Naive thymus-derived CD4-positive, alpha-beta T cell (primary cell): ENCODE measurements at regions not wholly inside any gene's neighbourhood (a gene's known extent, or its start where the extent isn't known, plus 50 kb on each side); places are given as distances from the start of the nearest gene placed in this dataset.

Source experiments
- ATAC-seq: fragments of 150-1000 bp; cut with Tn5 transposase; 2 replicates; pipeline ENCODE4 v1.10.0; 2021; ENCODE audit warnings: mild to moderate bottlenecking, moderate library complexity
- CTCF ChIA-PET: fragments of 350-600 bp; sonication (Branson Sonifier 250); formaldehyde crosslinking; loops from one replicate; lab custom pipeline; 2021; ENCODE audit warnings: antibody characterized with exemption; lab: Charles Lee
- POLR2A ChIA-PET: fragments of 350-600 bp; sonication (Branson Sonifier 250); formaldehyde crosslinking; loops from one replicate; lab custom pipeline; 2021; ENCODE audit warnings: antibody characterized with exemption, inconsistent platforms; lab: Charles Lee
- DNase-seq, 9 donors: peaks; one replicate each; pipeline versions ENCODE4 v3.0.0 to v3.0.0-alpha.2; 2020 to 2022; ENCODE audit warnings: mixed read lengths in 1 of 9
- H3K27ac ChIP-seq: one replicate; pipeline ENCODE4 v1.7.0; 2013; ENCODE audit warnings: mild to moderate bottlenecking, low read depth, low read length, moderate library complexity
- H3K27me3 ChIP-seq, 2 donors: one replicate each; pipeline ENCODE4 v1.7.0; 2013; ENCODE audit warnings: low read length in 2 of 2, mild to moderate bottlenecking in 2 of 2, moderate library complexity in 2 of 2; ENCODE audit not compliant: control insufficient read depth in 2 of 2, insufficient read depth in 2 of 2
- H3K36me3 ChIP-seq, 3 experiments: 1 replicate in 2 of 3; 2 replicates in 1 of 3; pipeline ENCODE4 v1.7.0; 2013; ENCODE audit warnings: low read length in 3 of 3, mild to moderate bottlenecking in 3 of 3, moderate library complexity in 1 of 3; ENCODE audit not compliant: insufficient read depth in 3 of 3, control insufficient read depth in 2 of 3
- H3K4me1 ChIP-seq, 2 donors: one replicate each; pipeline ENCODE4 v1.7.0; 2013; ENCODE audit warnings: low read length in 2 of 2, mild to moderate bottlenecking in 2 of 2, moderate library complexity in 1 of 2; ENCODE audit not compliant: control insufficient read depth in 2 of 2, insufficient read depth in 2 of 2
- H3K4me3 ChIP-seq: 2 replicates; pipeline ENCODE4 v1.7.0; 2013; ENCODE audit warnings: mild to moderate bottlenecking, low read length
- H3K9me3 ChIP-seq, 3 experiments: 1 replicate in 2 of 3; 2 replicates in 1 of 3; pipeline ENCODE4 v1.7.0; 2013; ENCODE audit warnings: low read length in 3 of 3; ENCODE audit not compliant: control insufficient read depth in 2 of 3
- H3K27ac Mint-ChIP-seq, 9 donors: one replicate each; pipeline ENCODE4 v1.8.0; 2020 to 2022; ENCODE audit warnings: mixed read lengths in 9 of 9, mild to moderate bottlenecking in 8 of 9, moderate library complexity in 5 of 9, inconsistent platforms in 2 of 9
- H3K27me3 Mint-ChIP-seq, 5 donors: one replicate each; pipeline ENCODE4 v1.8.0; 2021 to 2022; ENCODE audit warnings: mixed read lengths in 5 of 5, mild to moderate bottlenecking in 1 of 5
- H3K36me3 Mint-ChIP-seq, 5 donors: one replicate each; pipeline ENCODE4 v1.8.0; 2020 to 2022; ENCODE audit warnings: mixed read lengths in 5 of 5, mild to moderate bottlenecking in 3 of 5, inconsistent platforms in 1 of 5
- H3K4me1 Mint-ChIP-seq, 7 donors: one replicate each; pipeline ENCODE4 v1.8.0; 2020 to 2022; ENCODE audit warnings: mixed read lengths in 7 of 7, mild to moderate bottlenecking in 3 of 7, inconsistent platforms in 1 of 7
- H3K4me3 Mint-ChIP-seq, 10 donors: one replicate each; pipeline ENCODE4 v1.8.0; 2020 to 2022; ENCODE audit warnings: mild to moderate bottlenecking in 10 of 10, mixed read lengths in 10 of 10, moderate library complexity in 6 of 10, inconsistent platforms in 2 of 10
- H3K9me3 Mint-ChIP-seq, 11 donors: one replicate each; pipeline ENCODE4 v1.8.0; 2020 to 2022; ENCODE audit warnings: mixed read lengths in 11 of 11, mild to moderate bottlenecking in 4 of 11, inconsistent platforms in 1 of 11, moderate library complexity in 1 of 11
- intact Hi-C, 2 donors: fragments of 100-400 bp; cut with micrococcal nuclease; formaldehyde crosslinking; loops; one replicate each; pipeline ENCODE4 v1.15.1; 2023

DNA sequence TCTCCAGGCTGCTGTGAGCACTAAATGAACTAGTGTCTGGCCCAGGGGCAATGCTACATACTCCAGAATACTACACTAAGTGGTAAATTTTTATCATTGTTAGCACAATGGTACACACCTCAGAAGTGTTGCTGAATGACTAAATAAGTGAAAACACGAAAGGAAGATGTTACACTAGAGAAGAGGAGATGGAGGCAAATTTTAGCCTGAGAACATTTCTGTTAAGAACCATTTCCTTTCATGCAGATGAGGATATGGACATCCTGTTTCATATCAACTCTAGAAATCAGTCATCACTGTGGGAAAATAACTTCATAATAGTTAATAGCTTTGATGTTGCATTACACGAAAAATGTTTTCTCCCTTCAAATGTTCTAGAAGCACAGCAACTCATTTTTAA is 117.6 kb upstream of the STK17B start:
- Histone ChIP-seq H3K36me3 (no peaks in the 10 kb centered on the region), H3K27ac (no peak overlapping the region), H3K27me3 (no peaks in the 10 kb centered on the region), H3K4me1 (peaks cover 6 to 10% of the 10 kb centered on the region in 2 donors), H3K4me3 (no peak overlapping the region), H3K9me3 (no peaks in the 10 kb centered on the region)
- Mint-ChIP-seq H3K27ac (peak overlapping the region in 3 of 9 donors; percentile 26 to 64 (median 58)), H3K36me3 (peaks cover 0 to 10% (median 0%) of the 10 kb centered on the region in 5 donors), H3K27me3 (no peaks in the 10 kb centered on the region), H3K4me3 (peak overlapping the region in 1 of 10 donors; percentile 9), H3K4me1 (peaks cover 22 to 80% (median 54%) of the 10 kb centered on the region in 7 donors), H3K9me3 (no peaks in the 10 kb centered on the region)
- POLR2A ChIA-PET = interaction anchor here (1.4 kb wide), 1 partner anchor 11 kb away, joined by 3 read pairs; no protein-coding TSS in a partner anchor
- intact Hi-C loops = loop anchor here in 1 of 2 donors (1.0 kb wide), 1 partner anchor 9 kb away; no protein-coding TSS in a partner anchor
- no peak for DNase-seq
- CTCF ChIA-PET = no interaction called here
- ATAC-seq = peak; percentile 18

DNA sequence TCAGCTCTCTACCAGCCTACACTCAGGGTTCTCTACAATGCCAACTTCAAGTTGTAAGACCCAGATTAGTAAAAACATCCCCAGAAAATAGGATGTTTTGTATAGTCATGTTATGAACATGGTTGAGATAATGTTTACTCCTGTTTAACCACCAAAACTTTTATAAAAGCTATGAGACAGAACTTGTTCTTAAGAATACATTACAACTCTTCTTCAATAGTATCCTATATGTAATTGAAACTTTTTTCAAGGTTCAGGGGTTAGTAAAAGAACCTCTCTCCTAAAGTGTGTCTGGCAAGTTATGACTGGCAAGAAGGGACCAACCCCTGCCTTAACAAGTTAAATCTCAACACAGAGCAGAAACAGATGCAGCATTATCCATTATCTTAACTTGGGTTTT is 118.8 kb upstream of the STK17B start:
- H3K4me3 ChIP-seq = no peak overlapping the region
- H3K36me3 ChIP-seq = no peaks in the 10 kb centered on the region
- ATAC-seq (no peak), DNase-seq (no peak)
- no peaks in the 10 kb centered on the region for H3K9me3 ChIP-seq
- no peaks in the 10 kb centered on the region for H3K9me3 Mint-ChIP-seq
- H3K27me3 Mint-ChIP-seq = no peaks in the 10 kb centered on the region
- no peak overlapping the region for H3K4me3 Mint-ChIP-seq
- H3K36me3 Mint-ChIP-seq = peaks cover 0 to 10% (median 0%) of the 10 kb centered on the region in 5 donors
- peaks cover 6 to 10% of the 10 kb centered on the region in 2 donors for H3K4me1 ChIP-seq
- no peaks in the 10 kb centered on the region for H3K27me3 ChIP-seq
- intact Hi-C loops = loop anchor here in 1 of 2 donors (10.0 kb wide), 2 partner anchors 345 to 2005 kb away; partner anchors contain the start of gene CCDC150
- CTCF ChIA-PET = interaction anchor here (0.6 kb wide), 1 partner anchor 885 kb away, joined by 4 read pairs; no protein-coding TSS in a partner anchor
- peaks cover 20 to 70% (median 53%) of the 10 kb centered on the region in 7 donors for H3K4me1 Mint-ChIP-seq
- POLR2A ChIA-PET = interaction anchor here (0.7 to 1.4 kb wide), 4 partner anchors 12 to 136 kb away, joined by 3 to 5 read pairs (median 4); no protein-coding TSS in a partner anchor
- H3K27ac Mint-ChIP-seq = peak overlapping the region in 4 of 9 donors; percentile 13 to 61 (median 28)
- no peak overlapping the region for H3K27ac ChIP-seq

DNA sequence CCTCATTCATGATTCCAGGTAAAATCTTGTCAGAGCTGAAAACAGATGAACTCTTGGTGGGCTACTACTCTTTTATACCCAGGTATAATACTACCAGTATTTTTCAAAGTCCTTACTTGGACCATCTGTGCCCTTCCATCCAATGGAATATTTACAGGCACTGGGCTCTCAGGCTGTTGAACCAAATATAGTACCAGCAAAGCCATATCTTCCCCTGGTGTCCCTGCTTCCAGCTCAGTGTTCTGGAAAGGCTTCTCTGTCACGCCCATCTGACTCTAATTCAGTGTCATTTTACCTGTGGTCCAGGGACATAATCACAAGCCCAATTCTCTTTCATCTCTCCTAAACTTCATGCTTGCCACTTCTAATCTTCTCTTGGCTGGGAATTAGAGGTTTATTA is 119.2 kb upstream of the STK17B start:
- Mint-ChIP-seq H3K4me1 (peaks cover 20 to 66% (median 49%) of the 10 kb centered on the region in 7 donors), H3K4me3 (no peak overlapping the region), H3K36me3 (peaks cover 0 to 10% (median 0%) of the 10 kb centered on the region in 5 donors), H3K27me3 (no peaks in the 10 kb centered on the region), H3K27ac (peak overlapping the region in 4 of 9 donors; percentile 27 to 61 (median 39)), H3K9me3 (no peaks in the 10 kb centered on the region)
- peaks cover 6 to 10% of the 10 kb centered on the region in 2 donors for H3K4me1 ChIP-seq
- no peak overlapping the region for H3K27ac ChIP-seq
- no peak overlapping the region for H3K4me3 ChIP-seq
- DNase-seq = no peak
- intact Hi-C loops = loop anchor here in 1 of 2 donors (10.0 kb wide), 2 partner anchors 344 to 2004 kb away; partner anchors contain the start of gene CCDC150
- H3K27me3 ChIP-seq = no peaks in the 10 kb centered on the region
- H3K36me3 ChIP-seq = no peaks in the 10 kb centered on the region
- no peak for ATAC-seq
- ChIA-PET POLR2A (interaction anchor here (0.7 to 1.4 kb wide), 4 partner anchors 12 to 137 kb away, joined by 3 to 5 read pairs (median 4); no protein-coding TSS in a partner anchor), CTCF (interaction anchor here (0.6 kb wide), 1 partner anchor 885 kb away, joined by 4 read pairs; no protein-coding TSS in a partner anchor)
- no peaks in the 10 kb centered on the region for H3K9me3 ChIP-seq

DNA sequence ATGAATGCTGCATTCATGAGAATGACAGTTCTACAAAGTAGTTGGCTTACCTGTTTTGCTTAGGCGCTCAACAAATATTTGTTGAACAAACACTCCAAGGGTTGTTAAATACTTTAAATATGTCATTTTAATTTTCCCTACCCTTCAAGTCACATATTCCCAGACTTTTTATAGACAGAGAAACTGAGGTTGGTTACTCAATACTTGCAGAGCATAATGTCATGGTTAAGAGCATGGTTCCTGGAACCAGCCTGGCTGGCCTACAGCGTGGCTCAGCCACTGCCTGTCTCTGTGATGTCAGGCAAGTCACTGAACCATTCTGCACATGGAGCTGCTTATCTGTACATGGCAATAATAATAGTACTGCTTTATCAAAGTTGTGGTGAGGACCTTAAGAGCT is 120.0 kb upstream of the STK17B start:
- Histone ChIP-seq H3K4me3 (no peak overlapping the region), H3K27me3 (no peaks in the 10 kb centered on the region), H3K9me3 (no peaks in the 10 kb centered on the region), H3K4me1 (peaks cover 6 to 10% of the 10 kb centered on the region in 2 donors), H3K27ac (no peak overlapping the region), H3K36me3 (no peaks in the 10 kb centered on the region)
- CTCF ChIA-PET = interaction anchor here (1.3 to 1.8 kb wide), 2 partner anchors 15 to 129 kb away, joined by 4 read pairs; no protein-coding TSS in a partner anchor
- Mint-ChIP-seq H3K9me3 (no peaks in the 10 kb centered on the region), H3K4me3 (no peak overlapping the region), H3K36me3 (peaks cover 0 to 8% (median 0%) of the 10 kb centered on the region in 5 donors), H3K27me3 (no peaks in the 10 kb centered on the region), H3K4me1 (peaks cover 21 to 61% (median 46%) of the 10 kb centered on the region in 7 donors), H3K27ac (peak overlapping the region in 3 of 9 donors; percentile 35 to 61 (median 44))
- ATAC-seq = no peak
- POLR2A ChIA-PET = interaction anchor here (1.1 kb wide), 1 partner anchor 10 kb away, joined by 5 read pairs; no protein-coding TSS in a partner anchor
- no peak for DNase-seq
- intact Hi-C loops = loop anchor here in 1 of 2 donors (10.0 kb wide), 2 partner anchors 343 to 2003 kb away; partner anchors contain the start of gene CCDC150

DNA sequence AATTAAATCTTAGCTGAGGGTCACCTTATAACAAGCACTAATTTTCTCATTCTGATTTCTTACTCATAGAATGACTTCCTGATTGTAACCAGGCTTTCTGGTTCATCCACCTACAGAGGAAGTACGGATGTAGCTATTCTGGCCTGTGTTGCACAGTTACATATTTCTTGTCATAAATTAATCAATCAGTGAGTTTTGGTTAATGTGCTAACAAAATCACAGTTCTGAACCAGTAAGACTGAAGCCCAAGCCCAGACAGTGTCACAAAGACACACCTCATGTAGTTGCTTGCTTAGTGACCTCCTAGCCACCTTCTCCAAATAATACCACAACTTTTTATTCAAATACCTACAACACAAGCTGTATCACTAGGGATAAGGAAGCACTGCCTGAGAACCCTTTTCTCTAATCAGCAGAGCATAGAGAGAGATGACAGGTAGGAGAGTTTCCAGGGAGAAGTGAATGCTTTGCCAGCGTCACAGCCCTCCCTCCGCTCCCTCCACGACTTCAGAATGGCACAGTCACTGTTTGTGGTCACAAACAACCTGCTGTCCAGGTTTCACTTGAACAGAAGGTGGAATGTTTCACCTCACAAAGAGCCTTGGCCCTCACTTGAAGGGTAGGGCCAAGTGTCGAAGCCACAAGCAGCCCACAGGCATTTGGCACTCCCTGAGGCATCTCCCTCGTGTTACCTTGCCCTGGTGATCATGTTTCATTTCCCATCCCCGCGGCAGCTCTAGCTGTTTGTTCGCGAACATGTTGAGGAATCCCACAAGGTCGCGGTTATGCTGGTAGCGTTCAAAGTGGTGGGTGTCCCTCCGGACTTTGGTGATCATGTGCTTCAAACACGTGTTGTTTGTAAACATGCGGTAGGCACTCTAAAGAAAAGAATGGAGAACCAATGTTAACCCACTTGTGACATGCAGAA is 120.8 kb upstream of the STK17B start:
- ATAC-seq (peak; percentile 47), DNase-seq (no peak)
- no peak overlapping the region for H3K4me3 ChIP-seq
- peaks cover 6 to 10% of the 10 kb centered on the region in 2 donors for H3K4me1 ChIP-seq
- Mint-ChIP-seq H3K27me3 (no peaks in the 10 kb centered on the region), H3K4me1 (peaks cover 21 to 56% (median 42%) of the 10 kb centered on the region in 7 donors), H3K27ac (peak overlapping the region in 3 of 9 donors; percentile 2 to 51 (median 44)), H3K36me3 (peaks cover 0 to 6% (median 0%) of the 10 kb centered on the region in 5 donors), H3K4me3 (peak overlapping the region in 1 of 10 donors; percentile 31), H3K9me3 (no peaks in the 10 kb centered on the region)
- no peaks in the 10 kb centered on the region for H3K27me3 ChIP-seq
- no peaks in the 10 kb centered on the region for H3K9me3 ChIP-seq
- H3K36me3 ChIP-seq = no peaks in the 10 kb centered on the region
- ChIA-PET POLR2A (interaction anchor here (1.1 kb wide), 1 partner anchor 11 kb away, joined by 5 read pairs; no protein-coding TSS in a partner anchor), CTCF (interaction anchor here (1.3 to 1.8 kb wide), 2 partner anchors 16 to 129 kb away, joined by 4 read pairs; no protein-coding TSS in a partner anchor)
- intact Hi-C loops = loop anchor here in 1 of 2 donors (10.0 kb wide), 2 partner anchors 343 to 2003 kb away; partner anchors contain the start of gene CCDC150
- H3K27ac ChIP-seq = no peak overlapping the region
